ENCODE measurements at regions not wholly inside any gene's neighbourhood (a gene's known extent, or its start where the extent isn't known, plus 50 kb on each side); places are given as distances from the start of the nearest gene placed in this dataset.
A peak's percentile ranks its signal among the peaks of the same experiment; 100 is the strongest.

GRCh38 chr5:90158131-90158530, 251.4 kb downstream of the CETN3 start:
- intact Hi-C loops (cut with DNase I) = no loop called here
- no peak for ATAC-seq (ENCODE audit: poor library complexity)
- no peak for DNase-seq

- intact Hi-C loops (cut with DNase I) = no loop called here
- DNase-seq = no peak
- no peak for ATAC-seq (ENCODE audit: poor library complexity)
Observed at GRCh38 chr5:90153031-90153430, 256.5 kb downstream of the CETN3 start.

- intact Hi-C loops (cut with DNase I) = no loop called here
- DNase-seq (no peak), ATAC-seq (ENCODE audit: poor library complexity) (no peak)
Observed at GRCh38 chr5:90144625-90145327, 264.8 kb downstream of the CETN3 start.

GRCh38 chr5:90142541-90142940, 267.0 kb downstream of the CETN3 start:
- intact Hi-C loops (cut with DNase I) = no loop called here
- ATAC-seq (ENCODE audit: poor library complexity) = no peak
- DNase-seq = no peak

GRCh38 chr5:90141984-90142383, 267.6 kb downstream of the CETN3 start:
- DNase-seq = no peak
- ATAC-seq (ENCODE audit: poor library complexity) = no peak
- intact Hi-C loops (cut with DNase I) = no loop called here

GRCh38 chr5:90136952-90137528, 272.5 kb downstream of the CETN3 start:
- intact Hi-C loops (cut with DNase I) = no loop called here
- DNase-seq = no peak
- ATAC-seq (ENCODE audit: poor library complexity) = no peak

GRCh38 chr5:90135779-90136378, 273.7 kb downstream of the CETN3 start:
- DNase-seq (no peak), ATAC-seq (ENCODE audit: poor library complexity) (no peak)
- intact Hi-C loops (cut with DNase I) = no loop called here

GRCh38 chr5:90134892-90135291, 274.7 kb downstream of the CETN3 start:
- ATAC-seq (ENCODE audit: poor library complexity) = peak; percentile 65
- peak; percentile 67 for DNase-seq
- intact Hi-C loops (cut with DNase I) = no loop called here

- intact Hi-C loops (cut with DNase I) = no loop called here
- DNase-seq (no peak), ATAC-seq (ENCODE audit: poor library complexity) (no peak)
Observed at GRCh38 chr5:90134381-90134780, 275.2 kb downstream of the CETN3 start.

- no peak for DNase-seq
- intact Hi-C loops (cut with DNase I) = no loop called here
- ATAC-seq (ENCODE audit: poor library complexity) = no peak
Observed at GRCh38 chr5:90133941-90134340, 275.6 kb downstream of the CETN3 start.

- intact Hi-C loops (cut with DNase I) = no loop called here
- no peak for ATAC-seq (ENCODE audit: poor library complexity)
- no peak for DNase-seq
Observed at GRCh38 chr5:90131383-90132133, 278.0 kb downstream of the CETN3 start.

- ATAC-seq (ENCODE audit: poor library complexity) (no peak), DNase-seq (no peak)
- intact Hi-C loops (cut with DNase I) = no loop called here
Observed at GRCh38 chr5:90128551-90128950, 281.0 kb downstream of the CETN3 start.

- ATAC-seq (ENCODE audit: poor library complexity) (no peak), DNase-seq (no peak)
- intact Hi-C loops (cut with DNase I) = no loop called here
Observed at GRCh38 chr5:90119531-90119971, 290.0 kb downstream of the CETN3 start.

- ATAC-seq (ENCODE audit: poor library complexity) (no peak), DNase-seq (no peak)
- intact Hi-C loops (cut with DNase I) = no loop called here
Observed at GRCh38 chr5:90117005-90117404, 292.6 kb downstream of the CETN3 start.

GRCh38 chr5:90113108-90113507, 296.4 kb downstream of the CETN3 start:
- intact Hi-C loops (cut with DNase I) = no loop called here
- ATAC-seq (ENCODE audit: poor library complexity) = no peak

GRCh38 chr5:90112033-90112692, 297.4 kb downstream of the CETN3 start:
- no peak for ATAC-seq (ENCODE audit: poor library complexity)
- intact Hi-C loops (cut with DNase I) = no loop called here
- no peak for DNase-seq

More at GRCh38 chr5:90113108-90113507, 296.4 kb downstream of the CETN3 start:
- no peak for DNase-seq

GRCh38 chr5:90111364-90112032, 298.1 kb downstream of the CETN3 start:
- no peak for DNase-seq
- intact Hi-C loops (cut with DNase I) = no loop called here
- no peak for ATAC-seq (ENCODE audit: poor library complexity)

GRCh38 chr5:90109285-90109684, 300.3 kb downstream of the CETN3 start:
- intact Hi-C loops (cut with DNase I) = no loop called here
- DNase-seq (no peak), ATAC-seq (ENCODE audit: poor library complexity) (no peak)

GRCh38 chr5:90099099-90099498, 310.5 kb downstream of the CETN3 start:
- ATAC-seq (ENCODE audit: poor library complexity) = no peak
- intact Hi-C loops (cut with DNase I) = no loop called here

More at GRCh38 chr5:90099099-90099498, 310.5 kb downstream of the CETN3 start:
- DNase-seq = no peak
